Kidney tubule cell (primary cell): ENCODE measurements at regions not wholly inside any gene's neighbourhood (a gene's known extent, or its start where the extent isn't known, plus 50 kb on each side); places are given as distances from the start of the nearest gene placed in this dataset.
A peak's percentile ranks its signal among the peaks of the same experiment; 100 is the strongest.

Experiments used
- DNase-seq: peaks from one replicate; pipeline ENCODE4 v3.0.0-alpha.2; 2018; ENCODE audit warnings: low spot score

GRCh38 chr2:42917425-42917927 is 125.1 kb upstream of the HAAO start:
- DNase-seq: peak; percentile 96

DNA sequence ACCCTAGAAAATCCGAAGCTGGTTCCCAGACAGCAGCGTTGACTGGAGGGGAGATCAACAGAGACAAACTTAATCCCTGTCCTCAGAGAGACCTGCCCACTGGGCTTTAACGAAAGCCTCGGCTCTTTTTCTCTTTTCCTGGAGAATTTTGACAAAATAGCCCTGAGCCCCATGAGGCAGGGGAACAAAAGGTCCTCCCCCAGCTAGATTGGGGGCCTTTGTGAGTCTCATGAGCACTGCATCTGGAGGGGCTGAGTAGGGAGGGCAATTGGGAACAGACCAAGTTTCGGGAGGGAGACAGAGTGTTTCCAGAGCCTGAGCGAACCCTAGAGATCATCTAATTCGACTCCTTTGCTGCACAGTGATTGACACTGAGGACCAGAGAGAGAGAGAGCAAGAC is 123.9 kb upstream of the HAAO start:
- DNase-seq: no peak

- DNase-seq: no peak
Observed at GRCh38 chr2:42914860-42915259, 122.5 kb upstream of the HAAO start.

GRCh38 chr2:42914314-42914713 is 121.9 kb upstream of the HAAO start:
- no peak for DNase-seq

- DNase-seq: no peak
Observed at GRCh38 chr2:42913280-42913878, 121.0 kb upstream of the HAAO start.

DNA sequence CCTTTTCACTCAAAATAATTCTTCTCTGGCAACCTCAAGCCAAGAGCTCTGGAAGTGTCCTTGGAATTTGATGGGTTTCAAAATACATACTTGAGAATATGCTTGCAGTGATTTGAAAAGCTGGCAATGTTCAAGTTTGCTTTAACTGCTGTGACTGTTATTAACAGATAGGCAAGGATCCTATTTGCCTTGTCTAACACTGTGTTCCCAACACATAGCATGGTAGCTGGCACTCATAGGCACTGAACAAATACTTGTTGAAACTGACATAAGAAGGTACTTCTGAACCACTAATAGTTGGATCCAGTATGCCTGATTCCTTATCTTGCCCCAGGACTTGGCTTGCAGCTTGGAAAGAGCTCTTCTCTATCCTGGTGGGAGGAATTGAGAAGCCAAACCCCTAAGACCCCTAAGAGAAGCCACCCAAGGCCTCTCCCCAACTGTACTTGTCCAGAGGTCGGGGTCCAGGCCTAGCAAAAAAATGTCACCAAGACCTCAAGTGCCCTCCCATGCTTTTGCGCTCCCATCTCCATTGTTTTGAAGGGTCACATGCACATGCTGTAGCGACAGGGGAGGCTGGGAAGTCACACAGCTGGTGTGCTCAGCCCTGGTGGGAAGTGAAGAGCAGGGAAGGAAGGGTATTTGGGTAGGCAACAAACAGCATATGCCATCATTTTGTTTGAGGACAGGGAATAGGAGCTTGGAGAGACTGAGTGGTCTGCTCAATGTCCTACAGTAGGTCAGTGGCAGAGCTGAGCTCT is 118.4 kb upstream of the HAAO start:
- no peak for DNase-seq

DNA sequence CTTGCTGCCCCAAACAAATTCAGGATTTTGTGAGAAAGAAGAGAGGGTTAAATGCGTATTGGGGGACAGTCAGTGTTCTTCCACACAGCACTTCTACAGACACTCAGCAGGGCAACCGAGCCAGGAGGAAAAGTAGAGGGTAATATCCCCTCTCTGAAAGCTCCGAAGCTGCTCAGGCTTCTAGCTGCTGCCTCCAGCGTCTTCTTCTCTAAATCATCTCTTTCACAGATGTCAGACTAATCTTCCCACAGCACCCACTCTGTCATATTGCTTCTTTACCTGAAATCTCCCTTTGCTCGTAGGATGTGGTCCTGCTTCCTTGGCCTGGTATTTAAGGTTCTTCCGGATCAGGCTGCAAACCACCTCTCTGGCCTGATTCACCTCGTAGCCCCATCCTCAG is 117.6 kb upstream of the HAAO start:
- no peak for DNase-seq

DNA sequence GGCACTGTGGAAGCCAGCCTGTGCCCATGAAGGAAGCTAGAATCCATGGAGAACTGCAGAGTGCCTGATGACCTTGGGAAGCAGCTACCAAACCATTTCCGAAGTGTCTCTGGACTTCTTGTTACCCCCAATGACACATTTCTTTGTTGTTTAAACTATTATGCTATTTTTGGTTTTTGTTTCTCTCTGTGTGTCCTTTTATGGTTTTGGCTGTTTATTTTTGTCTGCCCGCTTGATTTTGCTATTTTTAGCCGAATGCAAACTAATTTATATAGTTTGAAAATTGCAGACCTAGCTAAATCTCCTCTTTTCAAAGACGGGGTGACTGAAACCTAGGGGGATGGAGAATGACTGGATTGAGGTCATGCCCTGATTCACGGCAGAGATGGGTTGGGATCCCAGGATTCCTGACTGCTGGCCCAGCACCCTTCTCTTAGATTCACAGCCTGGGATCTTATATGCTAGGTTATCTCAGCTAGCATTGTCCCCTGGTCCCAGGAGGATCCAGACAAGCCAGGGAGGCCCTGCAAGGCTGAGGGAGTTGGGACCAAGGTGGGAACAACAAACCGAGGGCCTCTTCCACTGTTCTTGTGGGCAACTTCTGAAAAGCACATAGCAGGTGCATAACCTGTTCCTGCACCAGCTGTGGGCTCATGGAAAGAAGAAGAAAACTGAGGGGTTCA is 116.3 kb upstream of the HAAO start:
- no peak for DNase-seq

DNA sequence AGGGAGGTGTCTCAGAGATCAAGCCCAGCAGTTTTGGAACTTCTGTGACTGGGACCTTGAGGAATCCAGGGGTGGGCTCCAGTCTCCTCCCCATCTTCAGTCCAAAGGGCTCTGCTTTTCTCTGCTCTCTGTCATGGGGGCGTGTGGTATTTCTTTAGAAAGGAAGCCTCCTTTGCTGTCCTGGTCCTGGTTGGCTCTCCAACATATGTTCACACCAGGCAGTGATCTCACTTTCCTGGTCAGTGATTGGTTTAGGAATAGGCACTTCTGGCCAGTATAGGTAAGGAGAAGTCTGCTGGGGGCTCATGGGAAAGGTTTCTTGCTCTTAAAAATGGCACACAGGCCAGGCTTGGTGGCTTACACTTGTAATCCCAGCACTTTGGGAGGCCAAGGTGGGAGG is 115.5 kb upstream of the HAAO start:
- DNase-seq: no peak

DNA sequence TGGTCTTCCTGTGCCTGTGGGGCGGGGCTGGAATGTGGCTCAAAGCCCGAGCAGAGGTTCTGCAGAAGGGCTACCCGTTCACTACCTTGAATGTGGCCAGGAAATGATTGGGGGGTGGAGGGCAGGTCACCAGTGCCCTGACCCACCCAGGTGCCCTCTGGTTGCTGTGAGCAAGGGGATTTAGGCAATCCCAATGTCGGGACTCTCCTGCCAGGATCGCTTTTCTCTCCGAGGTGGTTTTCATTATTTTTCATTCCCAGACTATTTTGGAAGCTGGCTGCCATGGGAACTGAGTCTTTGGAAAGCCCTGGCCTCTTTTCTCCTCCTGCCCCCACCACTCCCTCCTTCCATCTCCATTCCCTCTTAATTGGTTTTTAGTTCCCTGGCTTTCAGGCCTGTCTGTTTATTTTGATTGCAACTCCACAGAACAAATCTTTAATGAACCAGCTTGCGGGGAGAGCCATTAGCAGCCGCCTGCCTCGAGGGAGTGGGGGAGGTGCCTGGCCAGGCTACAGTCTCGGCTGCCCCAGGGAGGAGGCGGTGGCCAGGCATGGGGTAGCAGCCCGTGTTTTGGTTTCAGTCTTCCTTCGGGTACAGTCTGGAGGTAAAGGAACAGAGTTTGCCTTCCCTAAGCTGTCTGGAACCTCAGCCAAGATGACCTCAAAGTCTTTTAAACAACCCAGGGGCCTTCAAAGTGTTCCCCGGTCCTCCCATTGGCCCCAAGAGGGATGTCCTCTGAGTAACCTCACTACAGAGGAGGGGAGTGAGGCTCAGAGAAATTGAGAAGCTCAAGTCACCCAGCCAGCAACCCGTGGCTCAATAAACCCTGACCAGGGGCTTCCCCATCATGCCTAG is 114.4 kb upstream of the HAAO start:
- peak; percentile 50 for DNase-seq

DNA sequence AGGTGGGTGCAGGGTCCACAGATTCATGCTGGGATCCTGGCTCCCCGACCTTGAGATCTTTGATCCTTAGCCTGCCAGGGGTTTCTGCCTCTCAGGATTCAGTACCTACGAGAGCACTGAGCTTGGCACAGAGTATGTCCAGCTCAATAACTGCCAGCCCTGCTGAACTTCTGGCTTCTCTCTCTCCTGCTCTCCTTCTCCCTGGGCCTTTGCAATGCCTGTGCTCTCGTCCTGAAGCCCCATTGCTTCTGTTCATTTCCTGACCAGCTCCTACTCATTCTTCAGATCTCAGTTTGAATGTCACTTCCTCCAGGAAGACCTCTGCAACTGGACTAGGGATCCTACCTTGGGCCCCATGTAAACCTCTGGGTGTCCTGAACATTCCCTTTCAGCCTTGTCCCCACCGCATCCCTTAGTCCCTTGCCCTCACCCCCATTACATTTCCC is 113.8 kb upstream of the HAAO start:
- no peak for DNase-seq

GRCh38 chr2:42905341-42906110 is 113.1 kb upstream of the HAAO start:
- DNase-seq: peak; percentile 56

- DNase-seq: peak; percentile 57
Observed at GRCh38 chr2:42904576-42904876, 112.1 kb upstream of the HAAO start.

- DNase-seq: no peak
Observed at GRCh38 chr2:42903821-42904575, 111.6 kb upstream of the HAAO start.

DNA sequence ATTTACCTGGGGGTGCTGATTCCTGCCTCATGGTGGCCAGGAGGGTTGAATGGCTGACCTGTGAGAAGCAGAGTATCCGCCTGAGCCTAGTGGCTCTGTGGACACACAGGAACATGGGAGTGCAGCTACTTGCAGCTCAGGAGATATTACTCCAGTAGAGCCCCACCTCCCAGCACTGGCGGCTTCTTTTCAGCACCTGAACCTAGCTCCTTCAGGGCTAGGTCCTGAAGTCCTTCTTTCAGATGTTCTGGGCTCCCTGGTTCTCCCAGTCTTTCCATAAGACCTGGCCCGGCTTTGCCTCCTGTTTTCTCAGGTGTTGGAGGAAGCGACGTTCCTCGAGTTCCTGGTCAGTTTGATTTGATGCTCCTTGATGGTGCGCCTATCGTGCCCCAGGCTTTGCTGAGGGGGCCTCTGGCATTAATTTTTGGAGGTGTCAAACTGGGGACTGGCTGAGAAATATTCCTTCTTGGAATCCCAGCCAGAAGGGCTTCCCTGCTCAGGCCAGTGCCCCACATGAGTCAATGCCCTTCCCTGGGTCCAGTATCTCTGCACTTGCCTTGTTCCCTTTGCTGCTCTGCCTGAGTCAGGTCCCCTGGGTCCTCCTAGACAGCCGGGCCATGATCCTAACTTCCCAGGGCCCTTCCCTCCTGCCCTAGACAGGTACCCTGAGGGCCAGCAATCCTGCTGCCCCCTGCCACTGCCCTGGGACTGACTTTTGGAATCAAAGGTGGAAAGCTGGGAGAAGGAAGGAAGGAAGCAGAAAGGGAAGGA is 110.7 kb upstream of the HAAO start:
- no peak for DNase-seq

DNA sequence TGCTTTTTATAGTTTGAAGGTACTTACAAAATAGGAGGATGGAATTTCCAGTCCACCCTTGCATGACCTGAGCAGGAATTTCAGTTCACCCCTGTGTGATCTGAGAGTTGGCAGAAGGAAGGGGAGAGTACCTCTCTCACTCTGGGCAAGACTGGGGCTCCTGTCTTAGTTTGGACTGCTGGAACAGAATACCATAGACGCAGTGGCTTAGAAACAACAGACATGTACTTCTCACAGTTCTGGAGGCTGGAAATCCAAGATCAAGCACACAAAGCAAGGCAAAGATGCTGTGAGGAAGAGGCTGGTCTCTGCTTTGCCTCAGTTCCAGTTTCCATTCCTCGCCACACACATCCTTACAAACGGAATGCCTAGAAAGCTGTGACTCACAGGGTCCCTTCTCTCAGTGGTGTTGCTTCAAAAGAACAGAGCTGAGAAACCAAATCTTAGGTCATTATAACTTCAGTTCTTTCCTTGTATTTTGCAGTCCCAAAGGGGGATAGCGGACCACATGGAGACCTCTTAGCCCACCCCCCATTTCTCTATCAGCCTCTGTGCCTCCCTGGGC is 108.8 kb upstream of the HAAO start:
- peak; percentile 62 for DNase-seq

DNA sequence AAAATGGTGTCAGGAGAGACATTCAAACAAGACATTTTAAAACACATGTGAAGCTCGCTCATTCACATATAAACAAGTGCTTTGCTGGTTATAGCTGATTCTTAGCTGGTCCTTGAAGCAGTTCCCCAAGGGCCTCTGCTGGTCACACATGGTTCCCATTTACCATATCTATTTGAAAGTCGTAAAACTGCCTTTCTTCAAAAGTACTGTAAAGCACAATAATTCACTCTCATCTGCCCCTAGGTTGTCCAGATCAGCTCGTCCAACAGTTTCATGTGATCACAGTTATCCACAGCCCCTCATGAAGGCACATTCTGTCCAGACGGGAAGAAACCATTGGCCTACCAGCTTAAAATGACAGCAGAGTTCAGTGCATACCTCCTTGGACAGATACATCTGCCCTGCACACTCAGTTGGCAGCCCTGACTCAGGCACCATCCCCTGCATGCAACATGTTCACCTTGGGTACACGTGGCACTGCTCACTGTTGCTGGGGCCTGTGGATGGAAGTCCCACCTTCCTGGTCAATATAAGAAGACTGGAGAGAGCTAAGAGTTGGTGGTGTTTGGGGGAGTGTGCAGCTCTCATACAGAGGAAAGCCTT is 108.0 kb upstream of the HAAO start:
- DNase-seq: no peak

GRCh38 chr2:42897358-42897757 is 105.0 kb upstream of the HAAO start:
- DNase-seq: no peak

GRCh38 chr2:42895791-42896135 is 103.4 kb upstream of the HAAO start:
- no peak for DNase-seq
